ENCODE measurements at regions not wholly inside any gene's neighbourhood (a gene's known extent, or its start where the extent isn't known, plus 50 kb on each side); places are given as distances from the start of the nearest gene placed in this dataset.
"Not testable (repeated sequence)": the region's sequence is repeated elsewhere in the genome, so short reads cannot be mapped to it uniquely, and the experiment has no call there.

GRCh38 chr13:73521985-73522524, 463.2 kb downstream of the KLF5 start:
- no peak for TF ChIP-seq CTCF (IDR thresholded peaks at IDR 0.05; ENCODE audit: low read depth, low read length, missing control alignments)
- no peak overlapping the region for H3K4me3 ChIP-seq (replicated peaks; ENCODE audit: low read depth, low read length)
- DNase-seq (ENCODE audit: extremely low read depth, low read depth), result no peak

- TF ChIP-seq CTCF (IDR thresholded peaks at IDR 0.05; ENCODE audit: low read depth, low read length, missing control alignments), result no peak
- H3K4me3 ChIP-seq (replicated peaks; ENCODE audit: low read depth, low read length), result no peak overlapping the region
- DNase-seq (ENCODE audit: extremely low read depth, low read depth), result no peak
These were observed 462.5 kb downstream of the KLF5 start for GRCh38 chr13:73521290-73521624.

- TF ChIP-seq CTCF (IDR thresholded peaks at IDR 0.05; ENCODE audit: low read depth, low read length, missing control alignments), result no peak
- DNase-seq (ENCODE audit: extremely low read depth, low read depth), result no peak
- no peak overlapping the region for H3K4me3 ChIP-seq (replicated peaks; ENCODE audit: low read depth, low read length)
These were observed 461.9 kb downstream of the KLF5 start for GRCh38 chr13:73520566-73521289.

- not testable (repeated sequence) for H3K4me3 ChIP-seq (replicated peaks; ENCODE audit: low read depth, low read length); DNase-seq (ENCODE audit: extremely low read depth, low read depth)
These were observed 461.3 kb downstream of the KLF5 start for GRCh38 chr13:73520135-73520534.

- TF ChIP-seq CTCF (IDR thresholded peaks at IDR 0.05; ENCODE audit: low read depth, low read length, missing control alignments), result no peak
- H3K4me3 ChIP-seq (replicated peaks; ENCODE audit: low read depth, low read length), result no peak overlapping the region
These were observed 460.8 kb downstream of the KLF5 start for GRCh38 chr13:73519396-73520116.

GRCh38 chr13:73517766-73518165, 459.0 kb downstream of the KLF5 start:
- no peak for DNase-seq (ENCODE audit: extremely low read depth, low read depth)
- H3K4me3 ChIP-seq (replicated peaks; ENCODE audit: low read depth, low read length), result no peak overlapping the region

More at GRCh38 chr13:73519396-73520116, 460.8 kb downstream of the KLF5 start:
- no peak for DNase-seq (ENCODE audit: extremely low read depth, low read depth)

More at GRCh38 chr13:73517766-73518165, 459.0 kb downstream of the KLF5 start:
- no peak for TF ChIP-seq CTCF (IDR thresholded peaks at IDR 0.05; ENCODE audit: low read depth, low read length, missing control alignments)

All from HFF-Myc (cell line).